ENCODE measurements at regions not wholly inside any gene's neighbourhood (a gene's known extent, or its start where the extent isn't known, plus 50 kb on each side); places are given as distances from the start of the nearest gene placed in this dataset.

- 65 to 73% methylated on average over 4 of the region's 4 CpGs for WGBS, 2 donors
- no peaks in the 10 kb centered on the region for H3K36me3 ChIP-seq
- TF ChIP-seq, protein P1, sequence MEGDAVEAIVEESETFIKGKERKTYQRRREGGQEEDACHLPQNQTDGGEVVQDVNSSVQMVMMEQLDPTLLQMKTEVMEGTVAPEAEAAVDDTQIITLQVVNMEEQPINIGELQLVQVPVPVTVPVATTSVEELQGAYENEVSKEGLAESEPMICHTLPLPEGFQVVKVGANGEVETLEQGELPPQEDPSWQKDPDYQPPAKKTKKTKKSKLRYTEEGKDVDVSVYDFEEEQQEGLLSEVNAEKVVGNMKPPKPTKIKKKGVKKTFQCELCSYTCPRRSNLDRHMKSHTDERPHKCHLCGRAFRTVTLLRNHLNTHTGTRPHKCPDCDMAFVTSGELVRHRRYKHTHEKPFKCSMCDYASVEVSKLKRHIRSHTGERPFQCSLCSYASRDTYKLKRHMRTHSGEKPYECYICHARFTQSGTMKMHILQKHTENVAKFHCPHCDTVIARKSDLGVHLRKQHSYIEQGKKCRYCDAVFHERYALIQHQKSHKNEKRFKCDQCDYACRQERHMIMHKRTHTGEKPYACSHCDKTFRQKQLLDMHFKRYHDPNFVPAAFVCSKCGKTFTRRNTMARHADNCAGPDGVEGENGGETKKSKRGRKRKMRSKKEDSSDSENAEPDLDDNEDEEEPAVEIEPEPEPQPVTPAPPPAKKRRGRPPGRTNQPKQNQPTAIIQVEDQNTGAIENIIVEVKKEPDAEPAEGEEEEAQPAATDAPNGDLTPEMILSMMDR (IDR thresholded peaks at IDR 0.05), result no peak
- no peak overlapping the region for H3K27ac ChIP-seq
- intact Hi-C loops (cut with DNase I), result no loop called here
- H3K4me1 ChIP-seq, result no peaks in the 10 kb centered on the region
- peaks cover 0 to 73% (median 46%) of the 10 kb centered on the region in 7 donors for H3K27me3 ChIP-seq
- H3K9me3 ChIP-seq, result no peaks in the 10 kb centered on the region
- no peak overlapping the region for H3K4me3 ChIP-seq
- DNase-seq, result no peak
- ATAC-seq, result no peak
Measured at GRCh38 chr2:198321522-198322088, 517.2 kb downstream of the PLCL1 start.

DNA sequence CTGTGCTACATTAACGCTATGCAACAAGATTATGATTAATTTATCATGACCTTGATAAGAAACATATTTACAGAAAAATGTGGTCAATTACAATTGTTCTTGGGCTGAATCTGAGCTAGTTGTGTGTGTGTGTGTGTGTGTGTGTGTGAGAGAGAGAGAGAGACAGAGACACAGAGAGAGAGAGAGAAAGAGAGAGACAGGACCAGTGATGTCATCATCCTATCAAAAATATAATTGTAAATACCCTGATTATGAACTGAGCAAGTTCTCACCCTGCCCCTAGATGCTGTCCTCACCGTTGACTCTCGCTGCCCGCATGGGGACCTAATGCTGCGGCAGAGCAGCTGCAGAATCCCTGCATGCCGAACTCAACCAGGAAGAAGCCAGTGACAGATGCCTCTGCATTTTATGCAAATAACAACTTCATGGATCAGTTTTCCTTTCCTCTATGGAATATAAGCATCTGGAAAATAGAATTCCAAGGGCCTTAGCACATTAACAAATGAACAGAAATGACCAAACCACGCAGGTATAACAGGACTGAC is 512.5 kb downstream of the PLCL1 start:
- H3K9me3 ChIP-seq, result no peaks in the 10 kb centered on the region
- H3K27ac ChIP-seq, result no peak overlapping the region
- ATAC-seq (no peak), DNase-seq (no peak)
- no peak overlapping the region for H3K4me3 ChIP-seq
- 60 to 72% methylated on average over 7 of the region's 7 CpGs for WGBS, 2 donors
- no peaks in the 10 kb centered on the region for H3K36me3 ChIP-seq
- peaks cover 0 to 92% (median 66%) of the 10 kb centered on the region in 7 donors for H3K27me3 ChIP-seq
- intact Hi-C loops (cut with DNase I), result loop anchor here in 7 of 10 donors (5.0 to 10.0 kb wide), 5 partner anchors 1138 to 1428 kb away; partner anchors contain the start of gene SATB2 (in 1 of the 7)
- TF ChIP-seq, protein P1 (IDR thresholded peaks at IDR 0.05), result no peak
- no peaks in the 10 kb centered on the region for H3K4me1 ChIP-seq

DNA sequence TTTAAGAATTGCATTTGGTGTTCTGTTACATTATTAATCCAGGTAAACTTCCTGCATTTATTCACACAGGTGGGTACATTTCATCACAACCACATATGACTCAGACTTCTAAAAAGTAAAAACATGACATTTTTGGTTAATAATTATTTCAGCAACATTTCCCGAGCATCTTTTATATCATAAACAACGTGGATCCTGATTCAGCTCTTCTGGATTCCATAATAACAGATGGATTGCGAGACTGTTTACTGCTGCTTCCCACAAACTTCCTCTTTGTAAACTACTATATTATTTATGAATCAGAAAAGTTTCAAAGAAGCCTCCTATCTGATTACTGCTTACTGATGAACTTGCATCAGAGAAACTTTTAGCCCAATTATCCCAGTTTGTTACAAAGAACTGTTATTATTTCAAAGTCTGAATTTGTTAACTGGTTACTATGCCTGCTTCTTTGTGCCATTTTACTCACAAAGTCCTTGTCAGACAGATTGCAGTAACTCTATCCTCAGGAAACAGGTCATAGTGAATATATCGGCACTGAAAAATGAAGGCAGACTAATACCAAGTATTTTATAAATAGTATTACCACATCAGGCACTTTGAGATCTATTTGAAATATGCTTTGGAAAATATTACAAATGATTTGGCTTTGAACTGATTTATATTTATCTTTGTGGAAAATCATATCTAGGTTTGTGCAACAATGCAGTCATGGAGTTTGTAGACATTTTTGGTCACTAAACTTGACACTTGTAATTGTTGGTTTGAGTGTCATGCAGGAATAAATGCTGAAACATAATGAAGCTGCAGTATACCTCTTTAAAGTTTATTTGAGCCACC is 511.6 kb downstream of the PLCL1 start:
- no peaks in the 10 kb centered on the region for H3K36me3 ChIP-seq
- DNase-seq (no peak), ATAC-seq (no peak)
- H3K27ac ChIP-seq, result no peak overlapping the region
- H3K4me3 ChIP-seq, result no peak overlapping the region
- TF ChIP-seq, protein P1 (IDR thresholded peaks at IDR 0.05), result no peak
- peaks cover 0 to 91% (median 60%) of the 10 kb centered on the region in 7 donors for H3K27me3 ChIP-seq
- WGBS, 2 donors, result 75 to 87% methylated on average over 4 of the region's 4 CpGs
- H3K9me3 ChIP-seq, result no peaks in the 10 kb centered on the region
- H3K4me1 ChIP-seq, result no peaks in the 10 kb centered on the region
- intact Hi-C loops (cut with DNase I), result loop anchor here in 9 of 10 donors (2.0 to 10.0 kb wide), 7 partner anchors 1139 to 1429 kb away; partner anchors contain the start of gene SATB2 (in 1 of the 9)

- TF ChIP-seq, protein P1 (IDR thresholded peaks at IDR 0.05), result peak; percentile 12 to 76 (median 63)
- 11 to 12% methylated on average over 8 of the region's 8 CpGs for WGBS, 2 donors
- Histone ChIP-seq H3K4me1 (no peaks in the 10 kb centered on the region), H3K36me3 (no peaks in the 10 kb centered on the region), H3K27ac (no peak overlapping the region), H3K9me3 (no peaks in the 10 kb centered on the region), H3K4me3 (no peak overlapping the region), H3K27me3 (peaks cover 0 to 85% (median 52%) of the 10 kb centered on the region in 7 donors)
- DNase-seq, result no peak
- intact Hi-C loops (cut with DNase I), result loop anchor here in 9 of 10 donors (2.0 to 10.0 kb wide), 9 partner anchors 1140 to 1430 kb away; partner anchors contain the start of gene SATB2 (in 1 of the 9)
- no peak for ATAC-seq
Measured at GRCh38 chr2:198314559-198315153, 510.3 kb downstream of the PLCL1 start.
